ENCODE measurements at regions not wholly inside any gene's neighbourhood (a gene's known extent, or its start where the extent isn't known, plus 50 kb on each side); places are given as distances from the start of the nearest gene placed in this dataset.

DNA sequence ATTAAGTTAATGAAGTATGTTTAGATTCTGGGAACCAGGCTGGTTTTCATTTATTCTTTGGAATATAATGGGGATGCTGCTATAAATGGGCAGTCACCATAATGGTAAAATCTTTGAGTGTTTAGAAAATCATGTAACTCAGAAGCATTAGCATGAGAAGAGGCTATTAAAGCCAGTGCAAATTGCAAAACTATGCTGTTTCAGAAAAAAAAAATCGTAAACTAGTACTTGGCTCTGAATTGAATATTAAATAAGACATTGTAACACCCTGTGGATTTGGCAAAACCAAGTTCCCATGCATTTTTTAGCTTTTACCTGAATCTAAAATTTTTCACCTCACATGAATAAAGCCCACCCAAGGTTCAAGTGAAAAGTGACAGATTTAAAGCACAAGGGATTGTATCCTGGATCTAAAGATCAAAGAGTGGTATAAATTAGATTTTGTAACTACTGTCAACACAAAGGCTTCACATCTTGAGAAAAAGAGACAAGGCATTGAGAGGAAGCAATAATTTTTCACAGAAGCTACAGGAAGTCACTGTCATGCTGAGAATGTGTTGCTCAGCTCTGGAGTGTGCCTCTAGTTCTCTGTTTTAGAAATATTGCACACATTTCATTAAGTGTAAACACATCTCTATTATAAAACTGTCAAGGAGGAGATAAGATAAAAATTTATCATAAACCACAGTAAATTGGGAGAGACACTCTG is 142.2 kb downstream of the ABCA8 start:
- DNase-seq (ENCODE audit: low read depth), result no peak

DNA sequence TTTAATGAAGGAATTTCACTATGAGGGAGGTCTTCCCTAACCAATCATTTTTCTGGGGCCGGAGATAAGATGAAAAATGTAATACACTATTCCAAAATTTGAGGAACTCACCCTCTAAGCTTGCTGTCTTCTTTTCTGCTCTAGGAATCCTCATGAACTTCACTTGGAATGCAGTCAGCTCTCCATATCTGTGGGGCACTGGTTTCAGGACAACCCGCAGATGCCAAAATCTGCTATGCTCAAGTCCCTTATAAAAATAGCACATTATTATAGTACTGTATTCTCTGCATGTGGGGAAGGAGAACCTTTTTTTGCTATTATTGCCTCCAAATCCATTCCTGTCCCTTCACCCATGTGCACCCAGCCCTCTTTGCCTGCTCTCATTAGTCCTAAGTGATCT is 146.0 kb downstream of the ABCA8 start:
- DNase-seq (ENCODE audit: low read depth), result no peak

DNA sequence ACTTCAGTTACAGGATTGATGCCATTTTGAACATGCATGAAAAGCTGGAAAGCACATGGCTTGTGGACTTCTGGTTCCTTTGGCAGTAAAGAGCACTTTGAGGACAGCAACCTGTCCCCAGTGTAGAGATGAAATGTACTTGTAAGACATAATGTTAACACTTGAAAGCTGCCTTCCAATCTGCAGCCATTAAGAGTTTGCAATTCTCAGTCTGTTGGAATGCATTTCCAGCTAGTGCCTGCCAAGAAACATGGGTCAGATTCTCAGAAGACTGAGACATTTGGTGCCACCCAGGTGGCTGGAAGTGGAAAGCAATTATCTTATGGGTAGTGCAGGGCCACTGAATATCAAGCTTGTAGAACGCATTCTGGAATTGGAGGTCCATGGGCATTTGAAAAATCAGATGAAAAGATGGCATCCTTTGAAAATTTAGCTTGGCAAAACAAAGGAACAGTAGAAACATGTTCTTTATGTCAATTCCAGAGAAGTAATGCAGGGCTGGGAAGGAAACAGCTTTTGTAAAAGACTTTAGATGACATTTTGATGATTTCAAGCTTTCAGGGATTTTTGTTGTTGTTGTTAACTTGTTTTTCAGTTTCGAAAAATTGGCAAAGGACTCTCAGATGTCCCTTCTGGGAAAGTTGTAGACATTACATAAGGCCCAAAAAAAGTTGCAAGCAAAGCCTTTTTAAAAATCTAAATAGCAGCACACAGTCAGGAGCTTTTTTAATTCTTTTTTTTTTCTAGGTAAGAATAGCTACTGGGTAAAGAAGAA is 147.0 kb downstream of the ABCA8 start:
- DNase-seq (ENCODE audit: low read depth), result no peak

DNA sequence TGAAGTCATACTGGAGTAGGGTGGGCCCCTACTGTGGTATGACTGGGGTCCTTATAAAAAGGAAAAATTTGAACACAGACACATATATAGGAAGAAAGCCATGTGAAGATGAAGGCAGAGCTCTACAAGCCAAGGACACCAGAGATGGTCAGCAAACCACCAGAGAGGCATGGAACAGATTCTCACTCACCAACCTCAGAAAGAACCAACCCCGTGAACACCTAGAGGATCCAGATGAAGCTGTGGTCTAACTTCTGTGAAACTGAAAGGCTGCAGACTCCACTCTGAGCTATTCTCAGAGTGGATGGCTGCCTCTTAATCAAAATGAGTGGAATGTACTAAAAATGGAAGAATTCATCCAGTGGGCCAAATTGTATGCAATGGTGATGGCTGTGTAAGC is 149.6 kb downstream of the ABCA8 start:
- no peak for DNase-seq (ENCODE audit: low read depth)

DNA sequence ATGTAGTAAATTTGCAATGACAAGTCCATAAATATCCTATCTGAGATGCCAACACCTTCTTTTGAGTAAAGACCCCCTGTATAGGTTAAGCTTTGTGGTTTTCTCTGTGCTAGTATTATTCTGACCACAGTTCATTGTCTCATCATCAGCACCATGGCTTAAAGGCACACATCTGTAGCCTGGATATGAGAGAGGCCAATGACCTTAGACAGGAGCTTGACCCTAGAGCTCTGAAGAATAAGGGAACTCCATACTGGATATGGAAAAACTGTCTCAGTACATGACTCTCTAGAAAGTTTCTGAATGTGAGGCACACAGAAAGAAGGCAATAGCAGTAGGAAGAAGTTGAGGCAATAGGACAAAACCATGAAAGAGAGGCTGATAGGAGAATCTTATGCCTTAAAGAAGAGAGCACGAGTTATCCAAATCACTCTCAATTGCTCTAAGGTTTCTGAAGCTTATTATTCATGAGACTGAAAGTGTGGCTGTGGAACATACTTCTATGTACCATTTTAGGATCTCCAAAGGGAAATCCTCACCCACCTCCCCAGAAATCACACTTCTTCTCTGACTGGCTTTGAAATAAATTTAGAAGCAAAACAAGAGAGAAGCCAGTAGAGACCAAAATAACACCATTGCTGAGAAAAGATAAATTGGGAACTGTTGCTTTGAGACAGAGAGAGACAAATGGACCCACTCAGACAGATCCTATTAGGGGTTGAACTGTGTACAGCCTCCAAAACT is 150.2 kb downstream of the ABCA8 start:
- DNase-seq (ENCODE audit: low read depth), result no peak

DNA sequence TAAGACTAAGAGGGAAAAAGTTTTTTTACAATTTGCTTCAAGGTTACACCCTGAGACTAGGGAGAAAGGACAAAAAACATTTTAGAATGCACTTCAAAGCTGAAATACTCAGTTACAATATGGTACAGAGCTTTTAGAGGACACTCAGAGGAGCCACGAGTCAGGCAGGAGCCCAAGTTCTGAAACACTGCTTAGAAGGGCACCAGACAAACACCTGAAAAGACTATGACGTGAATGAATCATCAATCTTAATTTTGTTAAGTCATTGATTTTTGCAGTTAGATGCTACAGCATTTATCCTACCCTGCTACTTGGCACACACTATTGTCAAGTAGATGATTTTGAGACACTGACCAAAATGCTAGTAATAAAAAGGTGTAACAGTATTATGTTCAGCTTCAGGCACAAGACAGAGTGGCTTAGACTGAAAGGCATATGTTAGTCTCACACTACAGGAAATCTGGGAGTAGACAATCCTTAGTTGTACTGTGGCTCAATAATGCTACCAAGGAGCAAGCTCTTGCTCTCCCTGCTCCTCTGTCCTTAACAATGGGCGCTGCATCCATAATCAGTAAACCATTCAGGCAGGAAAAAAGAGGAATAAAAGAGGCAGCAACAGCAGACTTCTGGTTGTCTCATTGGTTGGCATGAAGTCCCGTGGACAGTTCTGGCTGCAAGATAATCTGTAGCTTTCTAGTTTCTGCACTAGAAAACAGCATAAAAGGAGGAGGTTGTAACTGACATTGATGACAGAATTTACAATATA is 151.8 kb downstream of the ABCA8 start:
- DNase-seq (ENCODE audit: low read depth), result no peak

DNA sequence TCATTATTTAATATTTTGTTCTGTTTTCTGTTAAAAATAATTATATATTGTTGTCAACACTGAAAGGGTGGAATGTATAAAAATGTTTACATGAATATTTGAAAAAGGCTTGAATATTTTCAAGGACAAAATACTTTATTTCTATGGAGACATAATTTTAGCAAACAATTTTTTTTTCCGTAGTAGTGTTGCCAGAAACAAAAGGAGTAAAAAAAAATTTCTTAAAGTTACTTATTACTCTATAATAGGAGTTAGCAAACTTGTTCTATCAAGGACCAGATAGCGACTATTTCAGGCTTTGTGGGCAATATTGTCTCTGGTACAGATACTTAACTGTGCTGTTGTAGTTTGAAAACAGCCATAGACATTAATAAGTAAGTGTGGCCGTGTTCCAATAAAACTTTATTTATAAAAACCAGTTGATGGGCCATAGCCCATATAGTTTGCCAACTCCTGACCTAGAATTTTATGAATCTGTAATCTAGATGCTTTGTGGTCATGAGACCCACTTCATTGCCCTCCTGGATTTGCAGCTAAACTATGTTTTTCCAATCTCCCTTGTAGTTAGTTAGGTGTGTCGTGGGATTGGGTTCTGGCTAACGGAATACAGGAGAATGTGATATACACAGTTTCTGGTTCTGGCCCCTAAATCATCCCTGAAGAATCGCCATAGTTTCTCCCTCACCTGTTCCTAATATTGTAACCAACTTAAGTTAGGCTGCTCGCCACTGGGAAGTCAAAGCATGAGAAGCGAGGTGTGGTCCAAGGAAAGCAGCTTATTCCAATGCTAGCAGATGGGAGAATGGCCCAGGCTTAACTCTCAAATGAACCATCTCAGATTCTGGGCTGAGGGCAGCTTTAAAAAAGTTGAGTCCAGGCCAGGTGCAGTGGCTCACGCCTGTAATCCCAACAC is 153.6 kb downstream of the ABCA8 start:
- no peak for DNase-seq (ENCODE audit: low read depth)

DNA sequence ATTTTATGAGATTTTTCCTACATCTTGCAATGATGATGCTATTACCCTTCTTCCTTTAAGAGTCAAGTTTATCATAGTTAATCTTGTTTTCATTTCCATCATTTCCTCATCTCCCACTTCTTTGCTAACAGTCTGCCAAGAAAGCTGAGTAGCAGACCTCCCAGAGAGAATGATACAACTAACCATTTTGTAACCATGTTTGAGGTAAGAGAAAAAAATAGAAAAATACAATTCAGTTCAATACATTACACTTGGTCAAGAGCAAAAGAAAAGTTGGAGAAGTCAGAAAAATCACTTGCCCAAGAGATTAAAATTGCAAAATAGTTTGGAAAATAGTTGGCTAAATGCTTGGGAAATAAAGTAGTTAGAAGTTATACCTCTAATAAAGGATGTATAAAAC is 154.4 kb downstream of the ABCA8 start:
- DNase-seq (ENCODE audit: low read depth), result no peak

DNA sequence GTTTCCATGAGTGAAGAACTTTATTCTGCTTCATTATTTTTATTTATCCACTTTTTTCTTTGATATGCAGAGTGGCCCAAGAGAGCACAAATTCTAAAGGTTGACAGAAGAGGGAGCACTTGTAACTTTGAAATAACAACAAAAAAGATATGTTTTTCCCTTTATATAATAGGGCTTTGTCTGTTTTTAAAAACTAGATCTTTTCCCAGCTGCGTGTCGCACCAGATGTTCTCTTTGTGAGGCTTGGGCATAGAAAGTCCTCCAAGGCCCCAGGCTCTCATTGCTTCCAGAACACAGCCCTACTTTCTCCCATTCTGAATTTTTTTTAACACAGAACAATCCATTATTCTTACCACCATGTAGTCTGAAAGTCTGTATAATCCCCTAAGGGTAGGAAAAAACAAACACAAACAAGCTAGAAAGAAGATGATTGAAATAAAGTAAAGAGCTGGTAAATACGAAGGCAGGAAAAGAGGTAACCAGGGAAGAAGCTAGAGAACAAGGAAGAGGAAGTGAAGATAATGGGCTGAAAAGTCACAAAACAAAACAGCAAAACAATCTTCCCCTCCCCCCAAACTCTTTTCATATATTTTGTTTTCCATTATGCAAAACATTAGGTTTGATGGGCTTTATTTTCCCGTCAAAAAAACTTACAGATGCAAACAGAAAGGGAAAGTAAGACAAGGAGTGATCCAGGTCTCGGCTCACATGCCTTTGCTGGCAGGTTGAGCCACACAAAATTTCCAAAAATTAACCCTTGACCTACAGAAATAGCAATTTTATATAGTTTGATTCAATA is 160.4 kb downstream of the ABCA8 start:
- peak; percentile 73 for DNase-seq (ENCODE audit: low read depth)

DNA sequence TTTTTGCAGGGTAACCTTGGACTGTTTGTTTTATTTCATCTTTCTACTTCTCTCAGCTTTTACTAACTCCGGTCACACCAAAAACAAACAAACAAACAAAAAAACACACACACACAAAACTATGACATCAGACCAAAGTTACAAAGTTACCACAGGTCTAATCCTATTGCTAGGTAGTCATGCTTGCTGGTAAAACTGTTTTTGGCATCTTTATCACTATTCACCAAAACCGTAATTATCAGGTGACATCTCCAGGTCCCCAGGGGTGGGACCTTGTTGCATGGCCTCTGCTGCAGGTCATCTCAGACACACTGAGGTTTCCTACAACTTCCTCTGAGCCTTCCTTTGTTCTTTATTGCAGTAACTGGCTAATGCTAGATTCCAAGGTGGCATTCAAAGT is 162.3 kb downstream of the ABCA8 start:
- no peak for DNase-seq (ENCODE audit: low read depth)

DNA sequence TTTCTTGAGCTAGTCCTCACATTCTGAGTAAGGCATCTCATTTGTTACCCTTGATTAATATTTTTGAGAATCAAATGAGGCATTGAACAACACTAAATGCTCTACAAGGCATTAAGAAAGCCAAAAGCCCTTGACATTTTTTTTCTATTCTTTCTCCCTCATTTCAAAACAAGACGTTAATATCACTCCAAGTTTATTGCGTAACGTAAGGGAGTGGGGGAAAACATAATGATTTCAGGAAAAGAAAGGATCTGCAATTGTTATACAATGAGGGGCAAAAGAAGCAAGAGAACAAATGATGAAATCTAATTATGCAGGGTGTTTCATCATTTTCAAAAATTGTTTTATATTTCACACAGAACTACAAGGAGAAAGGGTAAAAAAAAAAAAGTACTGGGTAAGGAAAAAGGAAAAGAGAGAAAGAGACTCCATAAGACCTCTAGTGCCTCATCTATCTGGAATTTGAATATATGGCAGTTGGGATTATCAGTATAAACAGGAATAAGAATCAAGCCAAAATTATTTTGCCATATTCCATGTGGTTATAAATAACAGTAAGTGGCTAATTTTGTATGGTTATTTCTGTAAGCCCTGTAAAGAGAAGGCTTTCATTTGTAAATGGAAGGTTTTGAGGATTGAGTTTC is 163.0 kb downstream of the ABCA8 start:
- no peak for DNase-seq (ENCODE audit: low read depth)

DNA sequence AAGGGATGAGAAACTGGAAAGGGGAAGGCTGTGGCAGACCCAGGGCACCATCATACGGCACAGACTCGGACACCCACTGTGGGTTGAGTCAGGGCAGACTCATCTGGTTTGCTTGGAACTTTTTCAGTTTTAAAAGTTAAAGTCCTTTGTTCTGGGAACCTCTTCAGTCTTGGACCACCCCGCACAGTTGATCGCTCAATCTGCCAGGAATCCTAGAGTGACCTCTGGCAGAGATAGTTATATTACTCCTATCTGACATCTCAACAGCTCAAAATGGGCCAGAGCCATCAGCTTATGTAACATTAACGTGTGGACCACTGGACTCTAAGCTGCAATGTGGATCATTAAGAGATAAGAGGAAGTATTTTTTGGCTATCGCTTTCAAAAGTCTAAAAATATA is 164.3 kb downstream of the ABCA8 start:
- no peak for DNase-seq (ENCODE audit: low read depth)

DNA sequence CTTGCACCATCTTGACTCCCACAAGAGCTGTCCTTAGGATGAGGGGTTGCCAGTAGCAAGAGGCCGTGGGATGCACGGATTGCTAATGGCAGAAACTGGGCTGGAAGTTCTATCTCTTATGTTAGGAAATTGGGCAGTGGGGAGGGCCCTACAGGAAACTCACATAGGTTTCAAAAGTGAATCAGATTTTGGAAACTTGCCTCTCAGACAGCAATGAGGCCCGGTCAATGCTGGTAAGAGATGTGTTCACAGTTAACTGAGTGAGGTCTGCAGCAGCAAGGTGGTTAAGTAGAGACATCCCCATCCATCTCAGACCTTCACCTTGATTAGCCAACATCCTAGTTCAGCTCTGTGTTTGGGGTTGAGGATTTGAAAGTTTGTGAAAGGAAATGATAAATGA is 164.7 kb downstream of the ABCA8 start:
- no peak for DNase-seq (ENCODE audit: low read depth)

DNA sequence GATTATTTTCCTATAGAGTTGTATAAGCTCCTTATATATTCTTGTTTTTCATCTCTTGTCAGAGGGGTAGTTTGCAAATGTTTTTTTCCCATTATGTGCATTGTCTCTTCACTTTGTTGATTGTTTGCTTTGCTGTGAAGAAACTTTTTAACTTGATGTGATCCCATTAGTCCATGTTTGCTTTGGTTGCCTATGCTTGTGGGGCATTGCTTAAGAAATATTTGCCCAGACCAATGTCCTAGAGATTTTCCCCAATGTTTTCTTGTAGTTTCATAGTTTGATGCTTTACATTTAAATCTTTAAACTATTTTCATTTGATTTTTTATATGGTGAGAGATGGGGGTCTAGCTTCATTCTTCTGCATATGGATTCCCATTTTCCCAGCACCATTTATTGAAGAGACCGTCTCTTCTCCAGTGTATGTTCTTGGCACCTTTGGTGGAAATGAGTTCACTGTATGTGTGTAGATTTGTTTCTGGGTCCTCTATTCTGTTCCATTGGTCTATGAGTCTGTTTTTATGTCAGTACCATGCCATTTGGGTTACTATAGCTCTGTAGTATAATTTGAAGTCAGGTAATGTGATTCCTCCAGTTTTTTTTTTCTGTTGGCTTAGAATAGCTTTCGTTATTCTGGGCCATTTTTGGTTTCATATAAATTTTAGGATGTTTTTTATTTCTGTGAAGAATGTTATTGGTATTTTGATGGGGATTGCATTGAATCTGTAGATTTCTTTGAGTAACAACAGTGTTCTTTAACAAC is 165.8 kb downstream of the ABCA8 start:
- DNase-seq (ENCODE audit: low read depth), result no peak

DNA sequence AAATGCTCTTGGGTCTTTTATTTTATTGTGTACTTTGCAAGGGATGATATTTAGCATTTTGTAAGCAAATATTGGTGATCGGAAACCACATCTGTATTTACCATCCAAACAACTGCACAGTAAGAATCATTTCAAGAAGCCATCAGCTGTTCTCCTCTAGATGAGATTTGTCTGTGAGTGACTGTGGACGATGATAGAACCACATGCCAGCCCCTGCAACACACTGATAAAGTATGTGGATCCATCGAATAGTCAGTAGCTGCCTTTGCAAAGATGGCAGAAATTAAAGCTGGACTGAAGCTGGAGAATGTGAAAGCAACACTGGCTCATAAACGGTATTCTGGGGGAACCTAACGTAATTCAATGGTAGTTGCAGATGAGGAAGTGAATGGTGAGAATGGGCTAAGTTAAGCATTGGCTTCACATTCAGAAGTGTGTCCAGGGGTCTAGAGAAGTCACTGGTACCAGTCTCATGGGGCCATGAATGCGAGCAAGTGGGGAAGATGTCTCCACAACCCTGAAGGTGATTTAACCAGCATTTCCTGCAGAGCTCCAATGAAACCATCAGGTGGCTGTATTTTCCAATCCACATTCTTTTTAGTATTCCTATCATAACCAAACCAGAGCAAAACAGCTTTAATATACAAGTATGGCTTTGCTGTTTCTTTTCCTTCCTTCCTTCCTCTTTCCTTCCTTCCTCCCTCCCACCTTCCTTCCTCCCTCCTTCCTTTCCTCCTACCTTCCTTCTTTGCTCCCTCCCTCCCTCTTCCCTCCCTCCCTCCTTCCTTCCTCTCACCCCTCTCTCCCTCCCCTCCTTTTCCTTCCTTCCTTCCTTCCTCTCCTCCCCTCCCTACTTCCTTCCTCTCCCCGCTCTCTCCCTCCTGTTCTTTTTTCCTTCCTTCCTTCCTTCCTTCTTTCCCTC is 169.4 kb downstream of the ABCA8 start:
- no peak for DNase-seq (ENCODE audit: low read depth)

DNA sequence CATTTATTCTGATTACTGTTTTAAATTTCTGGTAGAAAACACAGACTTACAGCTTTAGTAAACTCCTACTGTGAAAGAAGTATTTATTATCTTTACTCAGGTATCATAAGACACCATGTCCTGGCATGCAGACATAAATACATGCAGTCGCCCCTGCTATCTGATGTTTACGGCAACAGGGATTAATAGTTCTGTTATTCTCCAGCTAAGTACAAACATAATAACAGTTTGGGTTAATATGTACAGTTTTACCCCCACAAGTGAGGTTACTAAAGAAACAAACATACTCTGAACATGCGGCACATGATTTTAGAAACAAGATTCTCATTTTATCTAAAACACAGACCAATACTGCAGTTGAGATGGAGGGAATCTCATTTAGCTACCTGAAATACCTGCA is 170.8 kb downstream of the ABCA8 start:
- no peak for DNase-seq (ENCODE audit: low read depth)

DNA sequence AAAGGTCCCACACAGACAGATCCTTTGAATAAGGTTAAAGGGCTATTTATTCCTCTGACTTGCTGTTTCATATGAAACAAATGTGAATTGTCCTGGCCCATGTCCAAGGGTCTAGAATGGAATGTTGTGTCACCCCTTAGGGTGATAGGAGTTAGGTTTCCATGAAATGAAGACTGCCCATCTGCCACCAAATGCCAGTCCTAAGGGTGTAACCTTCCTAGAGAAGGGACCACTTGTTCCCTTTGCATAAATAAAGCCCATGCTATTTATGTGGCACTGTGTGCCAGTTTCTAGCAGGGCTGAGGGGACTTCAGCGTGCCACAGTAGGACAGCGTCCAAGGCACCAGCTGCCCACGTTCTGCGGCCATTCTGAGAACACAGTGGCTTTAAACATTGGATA is 171.3 kb downstream of the ABCA8 start:
- peak; percentile 59 for DNase-seq (ENCODE audit: low read depth)

DNA sequence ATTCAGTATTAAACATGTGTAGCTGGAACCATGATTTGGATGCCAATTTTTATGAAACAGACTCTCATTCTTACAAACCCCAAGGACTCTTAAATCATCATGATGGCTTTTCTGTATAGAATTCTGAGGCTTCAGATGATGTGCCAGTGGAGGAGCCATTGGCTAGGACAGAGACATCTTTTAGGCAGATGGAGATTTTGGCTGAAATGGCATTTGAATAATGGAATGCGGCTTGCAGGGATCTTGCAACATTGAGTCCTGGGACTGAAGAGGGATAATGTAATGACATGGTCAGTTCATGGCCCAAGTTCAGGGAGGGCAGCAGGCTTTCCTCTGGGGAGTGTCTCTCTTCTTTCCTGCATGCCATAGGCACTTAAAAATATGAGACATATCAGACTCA is 172.4 kb downstream of the ABCA8 start:
- peak; percentile 44 for DNase-seq (ENCODE audit: low read depth)

Data from RPMI7951 (cell line).